ENCODE measurements at regions not wholly inside any gene's neighbourhood (a gene's known extent, or its start where the extent isn't known, plus 50 kb on each side); places are given as distances from the start of the nearest gene placed in this dataset.

GRCh38 chr3:127393131-127393820, 105.4 kb upstream of the PRR20G start:
- DNase-seq, result no peak

GRCh38 chr3:127392156-127392490, 104.3 kb upstream of the PRR20G start:
- DNase-seq, result no peak

GRCh38 chr3:127391436-127392155, 103.8 kb upstream of the PRR20G start:
- no peak for DNase-seq

GRCh38 chr3:127390365-127391025, 102.6 kb upstream of the PRR20G start:
- no peak for DNase-seq

GRCh38 chr3:127389913-127390312, 102.1 kb upstream of the PRR20G start:
- no peak for DNase-seq

- no peak for DNase-seq
Measured at GRCh38 chr3:127389420-127389819, 101.6 kb upstream of the PRR20G start.

- DNase-seq, result no peak
Measured at GRCh38 chr3:127388427-127388826, 100.6 kb upstream of the PRR20G start.

GRCh38 chr3:127387556-127388153, 99.8 kb upstream of the PRR20G start:
- no peak for DNase-seq

- no peak for DNase-seq
Measured at GRCh38 chr3:127387119-127387518, 99.3 kb upstream of the PRR20G start.

- no peak for DNase-seq
Measured at GRCh38 chr3:127386490-127386889, 98.6 kb upstream of the PRR20G start.

GRCh38 chr3:127385540-127385870, 97.7 kb upstream of the PRR20G start:
- no peak for DNase-seq

- DNase-seq, result no peak
Measured at GRCh38 chr3:127384717-127385539, 97.1 kb upstream of the PRR20G start.

- no peak for DNase-seq
Measured at GRCh38 chr3:127383656-127384179, 95.9 kb upstream of the PRR20G start.

GRCh38 chr3:127377801-127378655, 90.2 kb upstream of the PRR20G start:
- no peak for DNase-seq

- no peak for DNase-seq
Measured at GRCh38 chr3:127375151-127375930, 87.5 kb upstream of the PRR20G start.

- DNase-seq, result no peak
Measured at GRCh38 chr3:127374086-127375010, 86.5 kb upstream of the PRR20G start.

GRCh38 chr3:127373441-127374085, 85.7 kb upstream of the PRR20G start:
- no peak for DNase-seq

GRCh38 chr3:127371846-127372245, 84.0 kb upstream of the PRR20G start:
- DNase-seq, result no peak

- DNase-seq, result no peak
Measured at GRCh38 chr3:127371334-127371733, 83.5 kb upstream of the PRR20G start.

Data from SHP77 treated with DMSO at 0.1 percent for 48 hours (cell line).